GM18520 (cell line): ENCODE measurements at regions not wholly inside any gene's neighbourhood (a gene's known extent, or its start where the extent isn't known, plus 50 kb on each side); places are given as distances from the start of the nearest gene placed in this dataset.

Experiments
- ATAC-seq: cut with Tn5 transposase; IDR thresholded peaks from one replicate; pipeline ENCODE4 v1.9.1; 2021; ENCODE audit not compliant: unreplicated experiment

DNA sequence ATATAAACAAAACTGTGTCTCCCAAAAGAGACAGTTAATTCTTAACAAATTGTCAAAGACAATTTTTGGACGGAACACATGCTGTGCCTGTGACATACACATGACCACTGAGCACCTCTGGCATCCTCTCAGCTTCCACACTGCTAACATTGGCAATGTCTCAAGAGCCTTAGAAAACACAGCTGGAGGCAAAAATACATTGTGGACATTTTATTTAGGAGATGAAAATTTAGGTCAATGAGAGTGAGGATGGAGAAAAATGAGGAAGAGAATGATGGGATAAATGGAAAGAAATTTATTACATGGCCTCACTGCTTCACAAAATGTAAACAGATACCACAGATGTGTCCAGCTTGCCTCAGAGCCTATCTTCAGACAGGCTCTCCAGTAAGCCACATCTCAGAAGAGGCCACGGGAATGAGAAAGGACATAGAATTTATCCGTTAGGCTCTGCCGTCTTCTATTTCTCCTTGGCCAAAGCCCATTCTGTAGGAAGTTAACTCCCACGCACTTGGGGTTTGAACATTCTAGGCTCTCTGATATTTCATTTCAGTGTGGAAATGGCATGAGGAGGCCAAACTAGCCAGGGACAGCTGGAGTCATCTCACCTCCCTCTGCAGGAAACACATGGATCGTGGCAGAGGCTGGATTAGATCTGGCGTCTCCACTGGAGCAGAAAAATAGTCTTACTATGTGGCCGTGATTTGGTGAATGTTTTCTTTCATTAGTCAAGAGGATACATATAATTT is 519.4 kb upstream of the DSEL start:
- no peak for ATAC-seq

DNA sequence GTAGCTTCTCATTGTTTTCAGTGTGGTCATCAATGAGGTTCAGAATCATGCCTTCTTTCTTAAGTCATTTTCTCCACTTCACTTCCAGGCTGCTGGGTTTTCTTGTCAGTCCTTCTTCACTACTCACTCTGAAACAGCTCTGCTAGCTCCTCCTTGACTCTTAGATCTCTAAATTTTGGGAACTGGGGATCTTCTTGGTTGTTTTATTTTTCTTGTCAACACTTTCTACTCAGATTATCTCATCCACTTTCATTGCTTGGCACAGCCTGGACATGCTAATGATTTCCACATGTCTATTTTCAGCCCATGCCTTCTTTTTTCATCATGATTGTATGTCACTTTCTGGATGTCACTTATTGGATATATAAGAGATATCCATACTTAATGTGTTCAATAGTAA is 517.8 kb upstream of the DSEL start:
- ATAC-seq = no peak

DNA sequence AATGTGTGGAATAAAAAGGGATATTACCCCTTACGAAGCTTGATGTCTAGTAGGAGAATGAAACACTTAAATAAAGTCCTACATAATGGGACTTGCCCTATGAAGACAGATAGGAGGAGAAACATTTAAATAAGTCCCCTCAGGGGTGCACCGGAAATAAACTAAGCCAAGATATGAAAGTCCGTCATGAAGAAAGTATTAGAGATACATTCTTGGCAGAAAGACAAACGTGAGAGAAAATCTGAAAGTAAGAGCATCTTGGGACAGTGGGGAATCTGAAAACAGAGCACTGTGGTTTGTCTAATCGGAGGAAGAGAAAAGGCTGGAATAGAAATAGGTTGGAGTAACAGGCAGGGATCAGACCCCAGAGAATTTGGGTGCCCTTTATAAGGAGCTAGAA is 516.9 kb upstream of the DSEL start:
- ATAC-seq = no peak

DNA sequence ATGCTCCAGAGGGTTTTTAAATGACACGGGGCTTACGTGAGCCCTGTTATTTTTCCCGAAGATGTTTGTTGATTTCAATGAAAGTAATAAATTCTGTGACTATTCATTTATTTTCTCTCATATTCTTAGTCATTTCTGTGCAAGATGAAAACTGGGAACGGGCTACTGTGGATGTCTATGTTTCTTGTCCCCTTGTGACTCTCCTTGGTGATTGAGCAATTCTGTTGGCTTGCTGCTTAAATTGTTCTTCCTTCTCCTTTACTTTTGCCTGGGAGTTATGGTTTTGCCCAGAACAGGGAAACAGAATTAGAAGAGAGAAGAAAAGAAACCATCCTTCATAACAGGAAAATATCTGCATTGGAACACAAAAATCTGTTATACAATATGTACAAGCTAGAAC is 508.2 kb upstream of the DSEL start:
- no peak for ATAC-seq

DNA sequence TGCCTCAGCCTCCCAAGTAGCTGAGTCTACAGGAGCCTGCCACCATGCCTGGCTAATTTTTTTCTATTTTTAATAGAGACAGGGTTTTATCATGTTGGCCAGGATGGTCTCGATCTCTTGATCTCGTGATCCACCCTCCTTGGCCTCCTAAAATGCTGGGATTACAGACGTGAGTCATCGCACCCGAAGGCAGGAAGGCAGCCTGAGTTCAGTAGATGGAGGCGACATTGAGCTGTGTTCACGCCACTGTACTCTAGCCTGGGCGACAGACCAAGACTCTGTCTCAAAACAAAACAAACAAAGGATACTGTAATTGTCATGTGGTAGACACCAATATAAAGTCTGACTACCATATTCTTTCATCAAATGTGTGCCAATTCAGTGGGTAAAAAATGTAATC is 500.9 kb upstream of the DSEL start:
- no peak for ATAC-seq

DNA sequence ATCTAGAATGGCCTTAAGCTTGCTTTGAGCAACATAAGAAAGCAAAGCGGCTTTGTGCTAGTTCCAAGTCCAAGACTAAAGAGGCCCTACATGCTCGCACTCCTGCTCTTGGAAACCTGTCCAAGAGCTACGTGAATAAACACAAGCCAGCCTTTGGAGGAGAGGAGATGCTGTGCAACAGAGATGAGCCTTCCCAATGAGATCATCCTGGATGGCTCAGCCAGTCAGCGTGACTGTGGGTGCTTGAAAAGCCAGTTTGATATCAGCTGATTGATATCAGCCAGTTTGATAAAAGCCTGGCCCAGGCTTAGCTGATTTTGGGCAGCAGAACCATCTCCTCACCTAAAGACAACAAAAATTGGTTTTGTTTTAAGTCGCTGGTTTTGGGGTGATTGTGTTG is 481.0 kb upstream of the DSEL start:
- no peak for ATAC-seq

DNA sequence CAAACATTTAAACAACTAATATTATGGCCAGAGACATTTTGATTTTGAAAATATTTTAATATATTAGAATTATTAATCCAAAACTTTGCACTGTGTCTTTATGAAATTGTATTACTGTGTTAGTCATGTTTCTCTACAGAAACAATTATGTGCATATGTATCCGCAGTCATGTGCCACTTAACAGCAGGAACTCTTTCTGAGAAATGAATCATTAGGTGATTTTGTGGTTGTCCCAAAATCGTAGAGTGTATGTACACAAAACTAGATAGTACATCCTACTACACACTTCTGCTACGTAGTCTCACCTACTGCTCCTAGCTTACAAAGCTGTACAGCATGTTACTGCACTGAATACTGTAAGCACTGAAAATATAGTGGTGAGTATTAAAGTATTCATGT is 479.2 kb upstream of the DSEL start:
- ATAC-seq = no peak

DNA sequence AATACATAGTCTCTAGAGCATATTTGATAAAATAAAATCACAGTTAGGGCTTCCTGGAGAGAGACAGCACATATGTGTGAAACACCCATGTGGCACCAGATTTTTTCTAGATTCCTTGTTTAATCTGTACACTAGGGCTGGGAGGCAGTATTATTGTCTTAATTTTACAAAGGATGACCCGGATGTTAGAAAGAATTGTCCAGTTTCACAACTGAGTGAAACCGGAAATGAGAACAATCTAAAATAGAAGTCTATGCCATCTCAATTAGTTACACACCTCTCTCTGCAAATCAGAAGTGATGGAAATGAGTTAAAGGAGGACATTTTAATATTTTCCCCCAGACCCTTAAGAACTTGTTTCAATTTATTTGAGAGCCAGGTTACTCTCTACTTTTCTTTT is 463.7 kb upstream of the DSEL start:
- ATAC-seq = no peak

DNA sequence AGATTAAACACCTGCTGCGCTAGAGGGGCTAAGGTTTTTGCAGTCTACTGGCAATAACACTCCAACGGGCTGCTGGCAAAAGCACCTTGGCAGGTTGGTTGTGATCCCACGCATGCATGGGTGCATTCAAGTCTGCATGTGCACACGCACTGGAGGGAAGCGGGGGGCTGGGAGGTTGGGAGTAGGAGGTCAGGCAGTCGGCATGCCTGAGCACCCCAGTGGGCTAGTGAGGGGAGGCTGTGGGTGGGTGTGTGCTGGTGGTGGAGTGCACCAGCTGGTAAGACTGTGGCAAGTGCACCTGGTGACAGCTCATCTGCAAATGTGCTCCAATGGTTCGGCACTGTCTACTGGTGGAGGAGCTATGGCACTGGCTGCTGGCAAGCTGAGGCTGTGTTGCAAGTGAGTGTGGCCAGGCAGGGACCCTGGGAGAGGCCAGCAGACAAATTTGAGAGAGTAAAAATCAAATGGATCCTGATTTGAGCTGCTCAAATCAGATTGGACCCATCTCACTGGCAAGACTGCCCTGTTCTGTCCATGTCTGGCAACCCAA is 460.6 kb upstream of the DSEL start:
- ATAC-seq = no peak

DNA sequence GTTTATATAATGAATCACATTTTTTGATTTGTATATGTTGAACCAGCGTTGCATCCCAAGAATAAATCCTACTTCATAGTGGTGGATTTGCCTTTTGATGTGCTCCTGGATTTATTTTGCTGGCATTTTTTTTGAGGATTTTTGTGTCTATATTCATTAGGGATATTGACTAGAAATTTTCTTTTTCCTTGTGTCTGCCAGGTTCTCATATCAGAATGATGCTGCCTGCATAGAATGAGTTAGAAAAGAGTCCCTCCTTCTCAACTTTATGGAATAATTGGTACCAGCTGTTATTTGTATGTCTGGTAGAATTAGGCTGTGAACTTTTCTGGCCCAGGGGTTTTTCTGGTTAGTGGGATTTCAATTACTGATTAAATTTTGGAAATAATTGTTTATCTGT is 457.4 kb upstream of the DSEL start:
- ATAC-seq = no peak

DNA sequence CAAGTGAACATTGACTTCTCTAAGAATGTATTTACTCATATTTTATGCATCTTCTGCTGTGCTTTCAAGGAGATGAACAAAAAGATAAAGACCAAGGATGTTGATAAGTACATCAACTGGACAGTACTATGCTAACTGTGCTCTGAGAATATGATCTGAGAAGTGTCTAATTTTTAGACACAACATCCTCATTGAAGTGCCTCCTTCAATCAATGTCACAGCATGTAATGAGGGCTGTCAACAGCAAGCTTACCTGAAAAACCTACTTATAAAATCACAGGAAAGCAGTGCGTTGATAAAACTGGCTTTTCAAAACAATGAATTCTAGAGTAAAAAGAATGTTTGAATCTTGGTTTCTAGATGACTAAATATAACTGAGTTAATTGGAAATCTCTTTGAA is 452.9 kb upstream of the DSEL start:
- no peak for ATAC-seq

DNA sequence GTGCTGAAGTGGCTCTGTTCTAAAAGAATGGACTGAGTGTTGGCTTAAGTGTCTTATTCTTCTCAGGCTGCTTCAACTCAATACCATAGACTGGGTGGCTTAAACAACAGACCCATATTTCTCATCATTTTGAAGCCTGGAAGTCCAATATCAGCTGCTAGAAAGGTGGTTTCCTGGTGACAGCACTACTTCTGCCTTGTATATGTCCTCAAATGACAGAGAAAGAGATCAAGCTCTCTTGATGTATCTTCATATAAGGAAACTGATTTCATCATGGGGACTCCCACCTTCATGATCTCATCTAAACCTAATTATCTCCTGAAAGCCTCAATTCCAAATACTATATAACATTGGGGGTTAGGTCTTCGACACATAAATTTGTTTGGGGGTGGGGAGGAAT is 449.7 kb upstream of the DSEL start:
- ATAC-seq = no peak

DNA sequence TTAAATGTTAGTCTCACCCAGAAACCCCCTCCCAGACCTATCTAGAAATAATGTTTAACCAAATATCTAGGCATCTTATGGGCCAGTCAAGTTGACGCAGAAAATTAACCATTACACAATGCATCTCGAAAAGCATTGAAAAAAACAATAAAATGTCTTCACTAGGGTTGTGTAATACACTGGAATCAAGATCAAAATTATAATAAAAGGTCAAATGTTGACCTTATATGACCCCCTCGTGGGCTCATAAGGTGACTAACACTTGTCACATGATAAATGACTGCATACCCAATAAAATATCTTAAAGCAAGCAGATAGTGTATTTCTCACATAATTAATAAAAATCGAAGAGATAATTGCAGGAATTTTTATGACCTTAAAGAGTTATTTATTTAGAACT is 447.9 kb upstream of the DSEL start:
- no peak for ATAC-seq

DNA sequence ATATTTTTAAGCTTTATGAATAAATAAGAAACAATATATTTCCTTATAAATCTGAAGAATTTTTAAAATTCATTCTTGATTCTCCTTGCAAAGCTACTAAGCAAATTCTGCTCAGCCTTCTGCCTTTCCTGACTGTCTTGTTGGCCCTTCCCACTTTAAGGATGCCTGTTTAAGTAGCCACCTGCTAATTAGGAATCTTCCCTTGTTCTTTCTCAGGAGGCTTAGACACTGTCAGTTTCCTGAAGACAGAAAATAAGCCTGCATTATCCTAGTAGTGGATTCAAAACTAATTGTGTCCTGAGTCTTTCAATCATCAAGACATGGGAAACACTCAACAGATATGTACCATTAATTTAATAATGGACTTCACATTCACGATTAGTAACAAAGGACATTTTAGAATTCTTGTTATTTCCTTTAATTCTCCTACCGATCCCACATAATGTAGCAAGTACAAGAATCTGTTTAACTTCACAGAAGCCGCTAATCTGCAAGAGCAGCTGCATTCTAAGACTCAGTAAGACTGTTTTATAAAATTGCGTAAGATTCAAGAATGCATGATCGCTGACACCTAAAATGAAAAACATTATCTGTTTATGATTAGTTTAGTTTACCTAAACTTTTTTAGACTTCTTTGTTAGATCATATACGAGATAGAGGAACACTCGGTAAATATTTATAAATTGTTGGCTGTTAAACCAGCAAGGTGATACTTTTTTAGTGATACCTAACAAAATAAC is 445.4 kb upstream of the DSEL start:
- ATAC-seq = no peak

DNA sequence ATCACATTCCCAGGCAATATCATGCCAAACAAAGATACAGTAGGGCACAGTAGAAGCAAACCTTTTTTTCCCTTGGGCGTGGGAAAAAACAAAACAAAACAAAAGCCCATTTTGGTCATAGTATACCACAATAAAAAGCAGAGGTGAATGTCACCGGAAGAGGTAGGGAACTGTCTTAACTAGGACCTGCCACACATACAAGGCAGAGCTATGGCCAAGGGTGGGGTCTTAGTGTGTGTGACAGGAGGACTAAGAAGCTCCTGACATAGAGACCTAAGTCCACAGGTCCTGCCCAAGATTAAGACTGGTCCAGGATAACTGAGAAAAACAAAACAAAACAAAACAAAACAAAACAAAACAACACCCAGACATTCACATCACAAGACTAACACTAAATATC is 441.2 kb upstream of the DSEL start:
- no peak for ATAC-seq

DNA sequence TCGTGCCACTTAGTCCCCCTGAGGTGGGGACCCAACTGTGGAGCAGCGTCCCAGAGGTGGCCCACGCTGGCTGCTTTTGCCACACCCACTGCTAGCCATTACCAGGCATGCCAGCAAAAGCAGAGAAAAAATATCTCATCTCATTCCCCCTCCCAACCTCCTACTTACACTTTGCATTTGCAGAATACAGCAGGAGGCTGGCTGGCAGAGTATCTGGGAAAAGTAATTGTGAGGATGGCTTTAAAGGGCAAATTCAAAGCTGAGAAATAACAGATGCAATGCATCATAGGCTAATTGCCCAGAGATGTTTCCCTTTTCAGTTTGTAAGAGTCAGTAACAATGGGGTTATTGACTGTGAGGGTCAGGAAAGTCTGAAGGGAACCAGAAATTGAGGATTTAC is 438.1 kb upstream of the DSEL start:
- no peak for ATAC-seq

DNA sequence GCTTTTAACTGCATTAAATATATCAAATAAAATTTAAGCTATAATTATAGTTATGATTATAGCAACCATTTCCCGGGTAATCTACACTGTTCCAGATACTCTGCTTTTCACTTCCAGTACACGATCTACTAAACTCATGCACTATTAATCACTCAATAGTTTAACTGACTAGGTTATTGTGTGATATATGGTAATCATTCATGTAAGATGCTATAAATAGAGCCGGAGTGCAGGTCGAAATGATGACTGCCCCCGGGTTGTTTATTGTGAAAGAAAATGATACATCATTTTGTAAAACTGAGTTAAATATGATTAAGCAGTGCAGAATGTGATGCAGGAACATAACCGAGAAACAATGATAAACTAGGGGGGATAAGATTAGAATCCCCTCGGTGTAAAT is 434.6 kb upstream of the DSEL start:
- ATAC-seq = no peak

DNA sequence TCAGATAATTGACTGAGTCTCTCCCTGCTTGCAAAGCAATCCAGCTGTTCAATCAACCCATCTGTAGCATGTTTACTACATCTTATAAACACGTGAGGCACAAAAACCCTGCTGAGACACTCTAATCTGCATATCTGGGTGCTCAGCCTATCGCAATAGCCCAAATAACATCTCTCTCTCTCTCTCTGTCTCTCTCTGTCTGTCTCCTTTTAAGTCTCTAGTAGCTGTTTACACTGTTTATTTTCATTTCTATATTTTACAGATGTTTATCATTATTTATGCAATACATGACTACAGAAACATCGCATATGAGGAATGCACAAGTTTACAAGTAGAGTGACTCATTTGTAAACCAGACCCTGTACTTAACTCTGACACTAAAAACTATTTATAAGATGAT is 422.1 kb upstream of the DSEL start:
- ATAC-seq = no peak

DNA sequence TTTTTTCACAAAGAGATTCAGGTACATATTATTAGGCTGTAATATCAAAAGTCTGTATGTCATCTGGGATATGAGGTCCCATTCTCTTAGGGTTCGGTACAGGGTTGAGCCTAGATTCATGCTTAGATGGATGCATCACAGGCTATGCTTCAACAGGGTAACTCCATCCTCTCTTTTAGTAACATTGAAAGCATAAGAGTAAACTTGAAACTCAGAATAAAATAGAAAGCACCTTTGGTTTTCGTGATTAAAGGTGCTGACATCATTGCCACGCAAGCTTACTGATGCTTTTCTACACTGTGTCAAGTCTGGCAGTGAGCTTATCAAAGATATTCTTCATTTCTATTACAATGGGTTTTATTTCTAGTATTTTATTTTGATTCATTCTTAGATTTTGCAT is 419.1 kb upstream of the DSEL start:
- no peak for ATAC-seq

DNA sequence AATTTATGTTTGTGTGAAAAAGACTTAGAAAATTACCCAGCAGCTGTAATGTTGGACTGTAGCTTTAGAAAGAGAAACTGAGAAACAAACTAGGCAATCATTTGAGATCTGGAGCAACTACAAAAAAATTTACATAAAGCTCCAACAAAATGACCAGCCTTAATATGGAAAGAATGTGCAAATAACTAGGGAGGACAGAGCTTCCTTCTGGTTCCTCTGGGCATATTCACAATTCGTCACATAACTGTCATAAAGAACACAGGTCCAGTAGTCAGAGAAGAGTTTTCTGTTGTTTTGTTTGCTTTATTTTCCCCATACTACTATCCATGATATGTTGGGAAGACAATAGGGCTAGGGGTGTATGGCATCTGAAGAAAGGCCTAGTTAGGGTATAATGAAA is 416.8 kb upstream of the DSEL start:
- no peak for ATAC-seq

DNA sequence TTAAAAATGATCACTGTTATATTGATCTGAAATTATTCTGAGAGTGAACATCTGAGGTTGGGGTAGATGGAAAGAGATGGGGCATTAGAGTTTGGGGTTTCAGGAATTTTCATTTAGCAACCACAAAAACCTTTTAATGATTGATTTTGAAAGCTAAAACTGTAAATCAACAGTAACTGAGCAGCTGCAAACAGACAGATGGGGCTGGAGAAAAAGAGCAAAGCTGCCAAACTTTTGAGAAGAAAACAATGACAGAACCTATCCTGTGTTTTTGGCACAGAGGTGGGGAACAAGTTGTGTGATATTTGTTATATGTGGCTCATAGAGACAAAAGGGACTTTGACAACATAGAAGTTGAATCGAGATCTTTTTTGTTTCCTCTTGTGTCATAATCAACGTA is 415.8 kb upstream of the DSEL start:
- ATAC-seq = no peak
